Cardiac muscle cell (in vitro differentiated cells and primary cell): ENCODE measurements at regions not wholly inside any gene's neighbourhood (a gene's known extent, or its start where the extent isn't known, plus 50 kb on each side); places are given as distances from the start of the nearest gene placed in this dataset.

Experiments used
- DNase-seq, 2 donors: peaks; one replicate each; pipeline versions ENCODE4 v3.0.0 to v3.0.0-alpha.2; 2010 to 2017; ENCODE audit warnings: low read depth in 1 of 2, low spot score in 1 of 2
- H3K27ac ChIP-seq: fragments of 200-600 bp; sonication (generic); 2 replicates; pipeline ENCODE4 v1.5.1; 2016
- H3K27me3 ChIP-seq: fragments of 200-600 bp; sonication (generic); 2 replicates; pipeline ENCODE4 v1.6.0; 2016; ENCODE audit warnings: control low read depth
- H3K36me3 ChIP-seq: fragments of 200-600 bp; sonication (generic); 2 replicates; pipeline ENCODE4 v1.5.1; 2016; ENCODE audit warnings: control low read depth
- H3K4me1 ChIP-seq: fragments of 200-600 bp; sonication (generic); 2 replicates; pipeline ENCODE4 v1.8.1; 2017; ENCODE audit warnings: low read depth, mild to moderate bottlenecking, mixed run types
- H3K4me3 ChIP-seq: fragments of 200-600 bp; sonication (generic); 2 replicates; pipeline ENCODE4 v1.5.1; 2016; ENCODE audit warnings: mild to moderate bottlenecking
- H3K9me3 ChIP-seq: fragments of 200-600 bp; sonication (generic); 2 replicates; pipeline ENCODE4 v1.5.1; 2017; ENCODE audit warnings: low read depth, mild to moderate bottlenecking, control low read depth
- TF ChIP-seq, protein P1 (sequence below): IDR thresholded peaks from 2 replicates; pipeline ENCODE4 v1.5.1; 2012; ENCODE audit warnings: low read depth, mild to moderate bottlenecking, low read length

- TF ChIP-seq, protein P1, sequence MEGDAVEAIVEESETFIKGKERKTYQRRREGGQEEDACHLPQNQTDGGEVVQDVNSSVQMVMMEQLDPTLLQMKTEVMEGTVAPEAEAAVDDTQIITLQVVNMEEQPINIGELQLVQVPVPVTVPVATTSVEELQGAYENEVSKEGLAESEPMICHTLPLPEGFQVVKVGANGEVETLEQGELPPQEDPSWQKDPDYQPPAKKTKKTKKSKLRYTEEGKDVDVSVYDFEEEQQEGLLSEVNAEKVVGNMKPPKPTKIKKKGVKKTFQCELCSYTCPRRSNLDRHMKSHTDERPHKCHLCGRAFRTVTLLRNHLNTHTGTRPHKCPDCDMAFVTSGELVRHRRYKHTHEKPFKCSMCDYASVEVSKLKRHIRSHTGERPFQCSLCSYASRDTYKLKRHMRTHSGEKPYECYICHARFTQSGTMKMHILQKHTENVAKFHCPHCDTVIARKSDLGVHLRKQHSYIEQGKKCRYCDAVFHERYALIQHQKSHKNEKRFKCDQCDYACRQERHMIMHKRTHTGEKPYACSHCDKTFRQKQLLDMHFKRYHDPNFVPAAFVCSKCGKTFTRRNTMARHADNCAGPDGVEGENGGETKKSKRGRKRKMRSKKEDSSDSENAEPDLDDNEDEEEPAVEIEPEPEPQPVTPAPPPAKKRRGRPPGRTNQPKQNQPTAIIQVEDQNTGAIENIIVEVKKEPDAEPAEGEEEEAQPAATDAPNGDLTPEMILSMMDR, result no peak
- H3K9me3 ChIP-seq, result no peaks in the 10 kb centered on the region
- no peaks in the 10 kb centered on the region for H3K27me3 ChIP-seq
- DNase-seq, result no peak
- H3K36me3 ChIP-seq, result no peaks in the 10 kb centered on the region
- no peak overlapping the region for H3K27ac ChIP-seq
- no peaks in the 10 kb centered on the region for H3K4me1 ChIP-seq
- H3K4me3 ChIP-seq, result no peak overlapping the region
Measured at GRCh38 chr1:242828199-242828598, 303.7 kb upstream of the PLD5 start.

DNA sequence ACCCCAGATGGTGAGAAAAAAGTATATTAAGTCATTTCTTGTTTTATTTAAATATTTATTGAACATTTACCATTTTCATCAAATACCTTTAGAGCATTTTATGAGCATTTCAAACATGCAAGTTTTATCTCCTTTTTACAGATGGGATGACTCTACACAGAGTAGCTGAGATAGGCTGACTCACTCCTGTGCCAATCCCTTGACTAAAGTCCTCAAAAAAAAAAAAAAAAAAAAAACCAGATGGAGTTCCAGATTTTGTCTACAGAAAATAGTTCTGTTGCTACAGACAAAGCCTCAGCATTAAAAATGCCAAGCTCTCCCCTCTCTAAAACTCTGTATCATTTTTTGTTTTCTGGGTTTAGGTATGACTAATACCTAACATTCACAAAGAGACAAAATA lies 303.0 kb upstream of the PLD5 start:
- DNase-seq, result no peak
- Histone ChIP-seq H3K27me3 (no peaks in the 10 kb centered on the region), H3K27ac (no peak overlapping the region), H3K4me1 (no peaks in the 10 kb centered on the region), H3K36me3 (no peaks in the 10 kb centered on the region), H3K4me3 (no peak overlapping the region), H3K9me3 (no peaks in the 10 kb centered on the region)
- TF ChIP-seq, protein P1, result no peak

- Histone ChIP-seq H3K9me3 (no peaks in the 10 kb centered on the region), H3K27ac (no peak overlapping the region), H3K4me3 (no peak overlapping the region), H3K36me3 (no peaks in the 10 kb centered on the region), H3K4me1 (no peaks in the 10 kb centered on the region), H3K27me3 (no peaks in the 10 kb centered on the region)
- no peak for DNase-seq
- TF ChIP-seq, protein P1, result no peak
Measured at GRCh38 chr1:242826701-242827336, 302.3 kb upstream of the PLD5 start.

GRCh38 chr1:242824435-242824834 lies 299.9 kb upstream of the PLD5 start:
- no peak for DNase-seq
- Histone ChIP-seq H3K27me3 (no peaks in the 10 kb centered on the region), H3K27ac (no peak overlapping the region), H3K9me3 (no peaks in the 10 kb centered on the region), H3K4me1 (no peaks in the 10 kb centered on the region), H3K4me3 (no peak overlapping the region), H3K36me3 (no peaks in the 10 kb centered on the region)
- TF ChIP-seq, protein P1, result no peak

DNA sequence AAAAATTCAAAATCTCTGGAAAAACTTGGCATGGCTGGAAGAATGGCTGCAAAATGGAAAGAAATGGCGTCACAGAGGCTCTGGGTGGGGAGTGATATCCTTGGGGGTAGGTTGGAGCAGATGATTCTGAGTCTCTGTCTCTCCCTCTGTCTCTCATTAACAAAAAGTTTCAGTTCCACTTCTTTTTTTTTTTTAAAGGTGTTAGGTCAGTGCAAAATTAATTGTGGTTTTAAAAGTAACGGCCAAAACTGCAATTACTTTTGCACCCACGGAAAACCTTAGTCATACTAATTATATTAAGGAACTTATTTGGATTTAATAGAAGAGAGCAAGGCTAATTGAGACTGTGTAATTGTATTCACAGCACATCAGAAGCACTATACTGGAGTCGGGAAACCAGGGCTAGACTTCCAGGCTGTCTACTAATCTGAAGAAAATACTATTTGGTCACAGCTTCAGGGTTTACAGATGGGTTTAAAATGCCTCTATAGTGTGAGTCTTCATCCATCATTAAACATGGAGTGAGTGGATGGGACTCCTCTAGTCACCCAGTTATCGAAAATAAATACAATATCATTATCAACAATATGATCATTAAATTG lies 289.1 kb upstream of the PLD5 start:
- no peaks in the 10 kb centered on the region for H3K4me1 ChIP-seq
- H3K4me3 ChIP-seq, result no peak overlapping the region
- no peak overlapping the region for H3K27ac ChIP-seq
- no peaks in the 10 kb centered on the region for H3K9me3 ChIP-seq
- no peaks in the 10 kb centered on the region for H3K36me3 ChIP-seq
- TF ChIP-seq, protein P1, result no peak
- DNase-seq, result no peak
- no peaks in the 10 kb centered on the region for H3K27me3 ChIP-seq
